Lower lobe of right lung (tissue), 2 donors: ENCODE measurements at regions not wholly inside any gene's neighbourhood (a gene's known extent, or its start where the extent isn't known, plus 50 kb on each side); places are given as distances from the start of the nearest gene placed in this dataset.
A peak's percentile ranks its signal among the peaks of the same experiment; 100 is the strongest.

Experiments used
- ATAC-seq, 2 donors: fragments of 200-7000 bp; cut with Tn5 transposase; one replicate each; pipeline ENCODE4 v1.9.1; 2020 to 2022; ENCODE audit warnings: mild to moderate bottlenecking in 2 of 2, moderate library complexity in 2 of 2
- DNase-seq: peaks from one replicate; pipeline ENCODE4 v3.0.0-alpha.2; 2020
- H3K27ac ChIP-seq: fragments of 200-600 bp; one replicate; pipeline ENCODE4 v1.8.0; 2022
- H3K27me3 ChIP-seq: fragments of 200-600 bp; one replicate; pipeline ENCODE4 v1.8.0; 2022; ENCODE audit warnings: low read depth
- H3K36me3 ChIP-seq: fragments of 200-600 bp; one replicate; pipeline ENCODE4 v1.8.0; 2022; ENCODE audit warnings: mild to moderate bottlenecking
- H3K4me1 ChIP-seq: fragments of 200-600 bp; one replicate; pipeline ENCODE4 v1.8.0; 2022
- H3K4me3 ChIP-seq: fragments of 200-600 bp; one replicate; pipeline ENCODE4 v1.8.0; 2022; ENCODE audit warnings: mild to moderate bottlenecking
- H3K9me3 ChIP-seq: fragments of 200-600 bp; one replicate; pipeline ENCODE4 v1.8.0; 2022
- intact Hi-C: fragments of 100-400 bp; cut with DNase I; formaldehyde crosslinking; loops from one replicate; pipeline ENCODE4 v1.11.0; 2022
- TF ChIP-seq, protein P1 (sequence below): fragments of 200-600 bp; IDR thresholded peaks from one replicate; pipeline ENCODE4 v1.8.0; 2022; ENCODE audit warnings: antibody characterized with exemption, mild to moderate bottlenecking
- donor health status: DM: no; HTN: yes; CAD: no; lungs with severe emphysema.

GRCh38 chrX:40383360-40383759, 197.4 kb upstream of the ATP6AP2 start:
- Histone ChIP-seq H3K36me3 (no peaks in the 10 kb centered on the region), H3K27me3 (no peaks in the 10 kb centered on the region), H3K4me3 (no peak overlapping the region), H3K4me1 (no peaks in the 10 kb centered on the region), H3K9me3 (no peaks in the 10 kb centered on the region), H3K27ac (no peak overlapping the region)
- ATAC-seq: no peak
- intact Hi-C loops: no loop called here
- TF ChIP-seq, protein P1, sequence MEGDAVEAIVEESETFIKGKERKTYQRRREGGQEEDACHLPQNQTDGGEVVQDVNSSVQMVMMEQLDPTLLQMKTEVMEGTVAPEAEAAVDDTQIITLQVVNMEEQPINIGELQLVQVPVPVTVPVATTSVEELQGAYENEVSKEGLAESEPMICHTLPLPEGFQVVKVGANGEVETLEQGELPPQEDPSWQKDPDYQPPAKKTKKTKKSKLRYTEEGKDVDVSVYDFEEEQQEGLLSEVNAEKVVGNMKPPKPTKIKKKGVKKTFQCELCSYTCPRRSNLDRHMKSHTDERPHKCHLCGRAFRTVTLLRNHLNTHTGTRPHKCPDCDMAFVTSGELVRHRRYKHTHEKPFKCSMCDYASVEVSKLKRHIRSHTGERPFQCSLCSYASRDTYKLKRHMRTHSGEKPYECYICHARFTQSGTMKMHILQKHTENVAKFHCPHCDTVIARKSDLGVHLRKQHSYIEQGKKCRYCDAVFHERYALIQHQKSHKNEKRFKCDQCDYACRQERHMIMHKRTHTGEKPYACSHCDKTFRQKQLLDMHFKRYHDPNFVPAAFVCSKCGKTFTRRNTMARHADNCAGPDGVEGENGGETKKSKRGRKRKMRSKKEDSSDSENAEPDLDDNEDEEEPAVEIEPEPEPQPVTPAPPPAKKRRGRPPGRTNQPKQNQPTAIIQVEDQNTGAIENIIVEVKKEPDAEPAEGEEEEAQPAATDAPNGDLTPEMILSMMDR: no peak
- DNase-seq: no peak

DNA sequence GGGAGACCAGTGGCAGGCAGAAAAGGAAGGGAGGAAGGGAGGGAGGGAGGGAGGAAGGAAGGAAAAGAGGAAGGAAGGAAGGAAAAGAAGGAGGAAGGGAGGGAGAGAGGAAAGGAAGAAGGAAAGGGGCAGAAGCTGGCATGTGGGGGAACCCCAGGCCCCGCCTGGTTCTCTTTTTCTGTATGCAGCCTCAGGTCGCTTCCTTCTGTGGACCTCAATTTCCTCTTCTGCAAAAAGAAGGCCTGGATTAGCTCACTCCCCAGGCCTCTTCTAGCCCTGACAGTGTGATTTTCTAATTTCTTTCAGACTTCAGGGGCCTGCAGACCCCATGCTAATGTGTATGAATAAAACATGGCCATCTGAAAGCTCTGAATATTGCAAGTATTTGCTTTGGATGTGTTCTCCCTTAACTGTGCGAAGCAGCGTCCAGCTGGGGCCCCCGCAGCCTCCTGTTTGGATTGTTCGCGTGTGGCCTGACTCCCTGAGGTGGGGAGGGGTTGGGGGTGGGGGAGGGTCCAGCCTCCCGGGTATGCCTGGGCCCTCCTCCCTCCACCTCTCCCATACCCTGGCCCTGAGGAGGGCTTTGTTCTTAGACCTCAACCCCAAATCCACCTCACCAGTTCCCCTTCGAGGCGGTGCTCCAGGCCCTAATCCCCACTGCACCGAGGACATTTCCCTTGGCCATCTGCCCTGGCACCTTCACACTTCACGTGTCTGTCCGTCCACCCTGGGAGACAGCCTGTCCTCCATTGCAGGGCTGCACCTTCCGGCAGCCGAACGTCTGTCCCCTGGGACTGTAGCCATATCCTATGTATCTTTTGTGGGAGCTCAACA, 199.9 kb upstream of the ATP6AP2 start:
- no peak for ATAC-seq
- TF ChIP-seq, protein P1: no peak

DNA sequence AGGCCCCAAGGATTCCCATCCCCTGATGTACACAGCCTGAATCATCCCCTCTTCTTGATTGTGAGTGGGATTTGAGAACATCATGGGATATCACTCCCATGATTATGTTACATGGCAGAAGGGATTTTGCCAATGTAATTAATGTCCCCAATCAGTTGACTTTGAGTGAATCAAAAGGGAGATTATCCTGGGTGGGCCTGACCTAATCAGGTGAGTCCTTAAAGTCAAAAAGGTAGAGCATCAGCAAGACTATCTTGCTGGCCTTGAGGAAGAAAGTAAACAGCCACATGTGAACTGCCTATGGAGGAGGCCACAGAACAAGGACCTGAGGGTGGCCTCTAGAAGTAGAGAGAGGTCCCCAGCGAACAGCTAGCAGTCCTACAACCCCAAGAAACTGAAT, 203.1 kb upstream of the ATP6AP2 start:
- H3K4me3 ChIP-seq: no peak overlapping the region
- intact Hi-C loops: no loop called here
- no peak overlapping the region for H3K27ac ChIP-seq
- no peaks in the 10 kb centered on the region for H3K4me1 ChIP-seq
- no peaks in the 10 kb centered on the region for H3K27me3 ChIP-seq
- no peaks in the 10 kb centered on the region for H3K9me3 ChIP-seq
- TF ChIP-seq, protein P1: no peak
- H3K36me3 ChIP-seq: no peaks in the 10 kb centered on the region
- ATAC-seq (no peak), DNase-seq (no peak)

More for the DNA sequence above, 199.9 kb upstream of the ATP6AP2 start:
- Histone ChIP-seq H3K4me1 (no peaks in the 10 kb centered on the region), H3K4me3 (no peak overlapping the region), H3K9me3 (no peaks in the 10 kb centered on the region), H3K36me3 (no peaks in the 10 kb centered on the region), H3K27me3 (no peaks in the 10 kb centered on the region), H3K27ac (no peak overlapping the region)
- peak; percentile 46 for DNase-seq
- intact Hi-C loops: no loop called here

DNA sequence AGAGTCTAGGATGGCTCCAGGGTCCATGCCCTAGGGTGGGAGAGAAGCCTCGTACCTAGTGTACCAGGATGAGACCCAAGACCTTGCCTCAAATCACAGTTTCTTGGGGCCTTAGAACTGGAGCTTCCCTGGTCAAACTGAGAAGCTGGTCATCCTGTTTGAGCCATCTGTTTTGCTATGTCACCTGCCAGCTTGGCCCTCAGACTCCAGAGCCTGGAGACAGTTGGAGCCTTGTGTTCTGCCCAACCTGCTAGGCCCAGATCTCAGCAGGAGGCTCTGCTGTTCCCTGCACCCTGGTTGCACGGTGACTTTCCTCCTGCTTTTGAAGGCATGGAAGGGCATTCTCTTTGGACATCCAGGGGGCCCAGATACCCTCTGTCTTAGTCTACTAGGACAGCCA, 206.3 kb upstream of the ATP6AP2 start:
- H3K27me3 ChIP-seq: no peaks in the 10 kb centered on the region
- TF ChIP-seq, protein P1: no peak
- intact Hi-C loops: no loop called here
- no peaks in the 10 kb centered on the region for H3K4me1 ChIP-seq
- no peaks in the 10 kb centered on the region for H3K9me3 ChIP-seq
- H3K4me3 ChIP-seq: no peak overlapping the region
- ATAC-seq: no peak
- no peak for DNase-seq
- H3K36me3 ChIP-seq: no peaks in the 10 kb centered on the region
- no peak overlapping the region for H3K27ac ChIP-seq

DNA sequence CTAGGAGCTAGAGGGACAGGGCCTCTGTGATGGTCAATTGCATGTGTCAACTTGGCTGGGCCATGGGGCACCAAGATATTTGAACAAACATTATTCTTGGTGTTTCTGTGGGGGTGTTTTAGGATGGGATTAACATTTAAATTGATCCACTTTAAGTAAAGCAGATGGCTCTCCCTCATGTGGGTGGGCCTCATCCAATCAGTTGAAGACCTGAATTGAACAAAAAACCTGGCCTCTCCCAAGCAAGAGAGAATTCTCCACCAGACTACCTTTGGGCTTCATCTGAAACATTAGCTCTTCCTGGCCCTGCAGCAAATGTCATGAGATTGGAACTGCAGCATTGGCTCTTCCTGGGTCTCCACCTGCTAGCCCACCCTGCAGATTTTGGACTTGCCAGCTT, 207.1 kb upstream of the ATP6AP2 start:
- intact Hi-C loops: no loop called here
- H3K4me1 ChIP-seq: no peaks in the 10 kb centered on the region
- no peak for ATAC-seq
- no peak for DNase-seq
- H3K27me3 ChIP-seq: no peaks in the 10 kb centered on the region
- no peak overlapping the region for H3K27ac ChIP-seq
- no peaks in the 10 kb centered on the region for H3K9me3 ChIP-seq
- H3K4me3 ChIP-seq: no peak overlapping the region
- TF ChIP-seq, protein P1: no peak
- no peaks in the 10 kb centered on the region for H3K36me3 ChIP-seq
